B cell (primary cell): ENCODE measurements at regions not wholly inside any gene's neighbourhood (a gene's known extent, or its start where the extent isn't known, plus 50 kb on each side); places are given as distances from the start of the nearest gene placed in this dataset.

Source experiments
- CTCF ChIP-seq: fragments of 200-600 bp; IDR thresholded peaks from one replicate; pipeline ENCODE4 v1.8.0; 2022; ENCODE audit warnings: antibody characterized with exemption, mild to moderate bottlenecking
- EZH2 ChIP-seq: IDR thresholded peaks from 2 replicates; pipeline ENCODE4 v1.6.1; 2012; ENCODE audit warnings: borderline replicate concordance, low read depth, mild to moderate bottlenecking, moderate library complexity, low read length; ENCODE audit not compliant: insufficient read depth, poor library complexity, severe bottlenecking

- TF ChIP-seq CTCF (no peak), EZH2 (no peak)
These were observed 465.3 kb upstream of the CDH4 start for GRCh38 chr20:60786686-60787217.
